ENCODE measurements at regions not wholly inside any gene's neighbourhood (a gene's known extent, or its start where the extent isn't known, plus 50 kb on each side); places are given as distances from the start of the nearest gene placed in this dataset.

DNA sequence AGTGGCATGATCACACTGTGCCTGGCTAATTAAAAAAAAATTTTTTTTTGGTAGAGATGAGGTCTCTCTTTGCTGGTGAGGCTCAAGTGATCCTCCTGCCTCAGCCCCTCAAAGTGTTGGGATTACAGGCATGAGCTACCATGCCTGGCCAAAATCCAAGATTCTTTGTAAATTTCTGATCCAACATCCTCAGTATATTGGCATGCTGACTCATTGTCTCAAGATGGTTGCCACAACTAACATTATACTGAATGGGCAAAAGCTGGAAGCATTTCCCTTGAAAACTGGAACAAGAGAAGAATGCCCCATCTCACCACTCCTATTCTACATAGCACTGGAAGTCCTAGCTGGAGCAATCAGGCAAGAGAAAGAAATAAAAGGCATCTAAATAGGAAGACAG, 100.0 kb downstream of the KLF5 start:
- Histone ChIP-seq H3K27ac (no peak overlapping the region), H3K4me1 (no peaks in the 10 kb centered on the region), H3K4me3 (no peak overlapping the region), H3K27me3 (no peaks in the 10 kb centered on the region), H3K9me3 (no peaks in the 10 kb centered on the region), H3K36me3 (no peaks in the 10 kb centered on the region)
- ATAC-seq = no peak
- intact Hi-C loops (cut with DNase I) = no loop called here
- TF ChIP-seq, protein P1, sequence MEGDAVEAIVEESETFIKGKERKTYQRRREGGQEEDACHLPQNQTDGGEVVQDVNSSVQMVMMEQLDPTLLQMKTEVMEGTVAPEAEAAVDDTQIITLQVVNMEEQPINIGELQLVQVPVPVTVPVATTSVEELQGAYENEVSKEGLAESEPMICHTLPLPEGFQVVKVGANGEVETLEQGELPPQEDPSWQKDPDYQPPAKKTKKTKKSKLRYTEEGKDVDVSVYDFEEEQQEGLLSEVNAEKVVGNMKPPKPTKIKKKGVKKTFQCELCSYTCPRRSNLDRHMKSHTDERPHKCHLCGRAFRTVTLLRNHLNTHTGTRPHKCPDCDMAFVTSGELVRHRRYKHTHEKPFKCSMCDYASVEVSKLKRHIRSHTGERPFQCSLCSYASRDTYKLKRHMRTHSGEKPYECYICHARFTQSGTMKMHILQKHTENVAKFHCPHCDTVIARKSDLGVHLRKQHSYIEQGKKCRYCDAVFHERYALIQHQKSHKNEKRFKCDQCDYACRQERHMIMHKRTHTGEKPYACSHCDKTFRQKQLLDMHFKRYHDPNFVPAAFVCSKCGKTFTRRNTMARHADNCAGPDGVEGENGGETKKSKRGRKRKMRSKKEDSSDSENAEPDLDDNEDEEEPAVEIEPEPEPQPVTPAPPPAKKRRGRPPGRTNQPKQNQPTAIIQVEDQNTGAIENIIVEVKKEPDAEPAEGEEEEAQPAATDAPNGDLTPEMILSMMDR (IDR thresholded peaks at IDR 0.05) = no peak
- no peak for DNase-seq

DNA sequence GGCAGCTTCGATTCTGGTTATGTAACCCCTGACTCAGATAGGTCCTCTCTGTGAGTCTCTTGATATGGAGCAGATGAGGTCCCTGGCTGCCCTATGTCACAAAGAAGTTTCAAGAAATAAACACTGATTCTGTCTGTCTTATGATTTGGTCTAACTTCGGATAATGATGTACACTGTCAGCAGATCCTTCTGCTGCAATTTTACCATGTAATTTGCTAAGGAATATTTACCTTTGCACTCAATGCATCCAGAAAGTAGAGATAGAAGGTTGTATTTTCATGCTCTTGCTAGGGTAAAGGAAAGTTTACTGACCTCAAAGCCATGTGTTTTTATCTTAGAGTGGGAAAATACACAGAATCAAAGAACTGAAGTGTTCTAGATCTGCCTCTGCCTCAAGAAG, 98.2 kb downstream of the KLF5 start:
- Histone ChIP-seq H3K4me1 (no peaks in the 10 kb centered on the region), H3K27ac (no peak overlapping the region), H3K36me3 (no peaks in the 10 kb centered on the region), H3K4me3 (no peak overlapping the region), H3K27me3 (no peaks in the 10 kb centered on the region), H3K9me3 (no peaks in the 10 kb centered on the region)
- intact Hi-C loops (cut with DNase I) = no loop called here
- ATAC-seq = no peak
- DNase-seq = no peak
- TF ChIP-seq, protein P1 (IDR thresholded peaks at IDR 0.05) = no peak

DNA sequence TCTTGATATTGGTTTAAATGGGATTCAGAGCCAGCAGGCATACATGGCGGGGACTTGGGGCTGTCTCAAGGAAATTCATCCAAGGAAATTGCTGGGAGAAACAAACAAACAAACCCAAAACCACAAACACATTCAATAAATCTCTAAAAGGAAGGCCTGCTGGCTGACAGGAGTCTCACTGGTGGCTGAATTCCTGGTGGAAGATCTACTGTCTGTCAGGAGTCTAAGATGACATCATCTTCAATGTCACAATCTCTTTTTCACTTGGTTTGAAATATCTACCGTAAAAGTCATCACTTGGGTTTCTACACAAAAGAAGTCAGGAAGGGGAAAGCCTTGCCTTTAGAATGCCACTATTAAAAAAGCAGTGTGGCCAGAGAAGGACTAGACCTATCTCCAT, 87.9 kb downstream of the KLF5 start:
- no peaks in the 10 kb centered on the region for H3K9me3 ChIP-seq
- ATAC-seq (no peak), DNase-seq (no peak)
- intact Hi-C loops (cut with DNase I) = no loop called here
- no peak overlapping the region for H3K4me3 ChIP-seq
- TF ChIP-seq, protein P1 (IDR thresholded peaks at IDR 0.05) = no peak
- H3K27me3 ChIP-seq = no peaks in the 10 kb centered on the region
- no peak overlapping the region for H3K27ac ChIP-seq
- peaks cover under 1% of the 10 kb centered on the region for H3K4me1 ChIP-seq
- H3K36me3 ChIP-seq = no peaks in the 10 kb centered on the region

DNA sequence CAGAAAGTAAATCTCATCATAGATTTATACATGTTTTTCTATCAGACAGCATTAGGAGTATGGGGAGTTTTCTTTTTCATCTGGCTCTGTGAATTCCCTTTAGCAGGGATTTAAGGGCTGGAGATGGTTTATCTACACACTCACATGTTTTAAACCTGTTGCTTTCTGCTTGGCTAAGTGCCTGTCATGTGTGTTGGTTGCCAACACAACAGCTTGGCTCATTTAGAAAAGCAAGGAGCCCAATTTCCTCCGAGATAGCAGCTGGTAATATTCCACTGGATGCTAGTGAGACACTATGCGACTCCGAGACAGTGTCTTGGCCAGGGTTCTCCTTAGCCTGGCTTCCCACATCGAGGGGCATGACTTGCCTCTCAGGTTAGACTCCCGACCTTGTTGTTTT, 83.3 kb downstream of the KLF5 start:
- TF ChIP-seq, protein P1 (IDR thresholded peaks at IDR 0.05) = no peak
- intact Hi-C loops (cut with DNase I) = no loop called here
- Histone ChIP-seq H3K4me1 (peaks cover 6% of the 10 kb centered on the region), H3K36me3 (no peaks in the 10 kb centered on the region), H3K4me3 (no peak overlapping the region), H3K27ac (no peak overlapping the region), H3K9me3 (no peaks in the 10 kb centered on the region), H3K27me3 (no peaks in the 10 kb centered on the region)
- ATAC-seq (no peak), DNase-seq (no peak)

DNA sequence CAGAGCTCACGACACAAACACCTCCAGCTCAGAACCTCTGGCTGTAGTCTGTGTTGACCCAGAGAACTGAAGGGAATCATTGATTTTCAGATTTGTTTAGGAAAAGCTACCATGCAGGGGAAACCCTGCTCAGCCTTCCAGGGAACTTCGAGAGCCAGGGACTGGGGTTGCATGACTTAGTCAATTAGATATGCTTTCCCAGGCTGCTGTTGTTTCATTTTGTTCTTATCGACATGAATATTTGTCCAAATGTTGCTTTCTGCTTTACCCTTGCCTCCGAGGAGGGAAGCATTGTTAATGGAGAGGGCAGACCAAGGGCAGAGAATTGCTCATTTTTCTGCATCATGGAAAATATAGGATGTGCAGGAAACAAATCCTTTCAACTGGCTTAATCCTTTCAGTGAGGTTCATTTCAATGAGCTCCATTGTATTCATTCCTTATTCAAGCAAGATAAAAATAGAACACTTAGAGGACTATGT, 82.5 kb downstream of the KLF5 start:
- TF ChIP-seq, protein P1 (IDR thresholded peaks at IDR 0.05) = no peak
- Histone ChIP-seq H3K27ac (peak overlapping the region; percentile 11), H3K36me3 (no peaks in the 10 kb centered on the region), H3K9me3 (no peaks in the 10 kb centered on the region), H3K4me1 (peaks cover 6% of the 10 kb centered on the region), H3K4me3 (peak overlapping the region; percentile 22), H3K27me3 (no peaks in the 10 kb centered on the region)
- intact Hi-C loops (cut with DNase I) = no loop called here
- ATAC-seq = no peak
- no peak for DNase-seq

DNA sequence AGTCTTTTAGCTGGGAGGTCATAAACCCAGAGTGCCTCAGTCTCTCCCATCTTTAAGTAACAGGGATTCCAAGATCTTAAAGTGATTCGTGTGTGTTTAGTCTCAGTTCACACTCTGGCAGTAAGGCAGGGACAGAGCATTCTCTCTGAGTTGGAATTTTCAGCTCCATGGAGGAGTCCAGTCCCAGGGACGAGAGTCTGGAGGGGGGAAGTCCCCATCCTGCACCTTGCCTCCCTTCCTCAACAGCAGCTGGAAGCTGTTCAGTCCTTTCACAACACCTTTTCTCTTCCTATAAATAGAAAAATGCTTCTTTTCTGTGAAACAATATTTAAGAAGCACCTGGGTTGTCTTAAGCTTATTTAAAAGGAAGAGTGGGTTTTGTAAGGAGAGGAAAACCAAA, 82.0 kb downstream of the KLF5 start:
- DNase-seq = no peak

More for the DNA sequence above, 82.0 kb downstream of the KLF5 start:
- Histone ChIP-seq H3K4me1 (peaks cover 6% of the 10 kb centered on the region), H3K4me3 (no peak overlapping the region), H3K36me3 (no peaks in the 10 kb centered on the region), H3K9me3 (no peaks in the 10 kb centered on the region), H3K27ac (peak overlapping the region; percentile 11), H3K27me3 (no peaks in the 10 kb centered on the region)
- peak; percentile 48 for ATAC-seq
- intact Hi-C loops (cut with DNase I) = no loop called here
- TF ChIP-seq, protein P1 (IDR thresholded peaks at IDR 0.05) = no peak

Data from upper lobe of right lung (tissue), 1 donor.